ENCODE measurements at regions not wholly inside any gene's neighbourhood (a gene's known extent, or its start where the extent isn't known, plus 50 kb on each side); places are given as distances from the start of the nearest gene placed in this dataset.

- TF ChIP-seq TCF7L2 (IDR thresholded peaks at IDR 0.05; ENCODE audit: low read depth, low read length) (no peak), REST (IDR thresholded peaks at IDR 0.05; ENCODE audit: insufficient read depth in 1 of 2, low read depth in 2 of 2, low read length in 1 of 2) (no peak), POLR2AphosphoS5 (IDR thresholded peaks at IDR 0.05; ENCODE audit: low read depth, low read length) (no peak), SIN3A (IDR thresholded peaks at IDR 0.05; ENCODE audit: borderline replicate concordance, insufficient read depth, low read depth, low read length) (no peak), CTCF (IDR thresholded peaks at IDR 0.05) (no peak)
- ATAC-seq: no peak
- CTCF ChIA-PET: no interaction called here
- H3K36me3 ChIP-seq (ENCODE audit: control insufficient read depth, insufficient read depth, low read length): no peaks in the 10 kb centered on the region
- no peaks in the 10 kb centered on the region for H3K27me3 ChIP-seq (ENCODE audit: control insufficient read depth, insufficient read depth, low read length)
- H3K4me1 ChIP-seq (ENCODE audit: control insufficient read depth, insufficient read depth, low read length): peaks cover 11% of the 10 kb centered on the region
- BruUV-seq (replicated peaks): no TSS peak
- H3K4me3 ChIP-seq (ENCODE audit: low read depth in 2 of 2, low read length in 2 of 2): no peak overlapping the region
- POLR2A ChIA-PET: no interaction called here
- no peak overlapping the region for H3K27ac ChIP-seq (ENCODE audit: low read length)
- intact Hi-C loops (cut with micrococcal nuclease; ENCODE audit: unreplicated experiment): loop anchor here (10.0 kb wide), 2 partner anchors 326 to 664 kb away; no protein-coding TSS in a partner anchor
- DNase-seq (ENCODE audit: low read depth, low spot score): no peak
- in situ Hi-C loops (cut with HindIII; ENCODE audit: low pct_unique_long_range_greater_than_20kb, low sequenced_read_pairs): no loop called here
- no peaks in the 10 kb centered on the region for H3K9me3 ChIP-seq (ENCODE audit: control insufficient read depth, insufficient read depth, low read depth, low read length)
Measured at GRCh38 chr20:11219192-11219591, 545.4 kb upstream of the JAG1 start.

- DNase-seq (ENCODE audit: low read depth, low spot score) (no peak), ATAC-seq (no peak)
- intact Hi-C loops (cut with micrococcal nuclease; ENCODE audit: unreplicated experiment) (no loop called here), in situ Hi-C loops (cut with HindIII; ENCODE audit: low pct_unique_long_range_greater_than_20kb, low sequenced_read_pairs) (no loop called here)
- ChIA-PET POLR2A (no interaction called here), CTCF (no interaction called here)
- peaks cover 9% of the 10 kb centered on the region for H3K4me1 ChIP-seq (ENCODE audit: control insufficient read depth, insufficient read depth, low read length)
- no peak overlapping the region for H3K4me3 ChIP-seq (ENCODE audit: low read depth in 2 of 2, low read length in 2 of 2)
- TF ChIP-seq POLR2AphosphoS5 (IDR thresholded peaks at IDR 0.05; ENCODE audit: low read depth, low read length) (no peak), REST (IDR thresholded peaks at IDR 0.05; ENCODE audit: insufficient read depth in 1 of 2, low read depth in 2 of 2, low read length in 1 of 2) (no peak), CTCF (IDR thresholded peaks at IDR 0.05) (no peak), TCF7L2 (IDR thresholded peaks at IDR 0.05; ENCODE audit: low read depth, low read length) (no peak), SIN3A (IDR thresholded peaks at IDR 0.05; ENCODE audit: borderline replicate concordance, insufficient read depth, low read depth, low read length) (no peak)
- H3K27me3 ChIP-seq (ENCODE audit: control insufficient read depth, insufficient read depth, low read length): no peaks in the 10 kb centered on the region
- no peaks in the 10 kb centered on the region for H3K9me3 ChIP-seq (ENCODE audit: control insufficient read depth, insufficient read depth, low read depth, low read length)
- H3K27ac ChIP-seq (ENCODE audit: low read length): no peak overlapping the region
- no TSS peak for BruUV-seq (replicated peaks)
- no peaks in the 10 kb centered on the region for H3K36me3 ChIP-seq (ENCODE audit: control insufficient read depth, insufficient read depth, low read length)
Measured at GRCh38 chr20:11221046-11221445, 547.2 kb upstream of the JAG1 start.

All from Panc1 (cell line).